NCI-H1048 (cell line): ENCODE measurements at regions not wholly inside any gene's neighbourhood (a gene's known extent, or its start where the extent isn't known, plus 50 kb on each side); places are given as distances from the start of the nearest gene placed in this dataset.

ENCODE experiments used
- DNase-seq: peaks from one replicate; lab custom pipeline; 2025; lab: John Stamatoyannopoulos, UW

DNA sequence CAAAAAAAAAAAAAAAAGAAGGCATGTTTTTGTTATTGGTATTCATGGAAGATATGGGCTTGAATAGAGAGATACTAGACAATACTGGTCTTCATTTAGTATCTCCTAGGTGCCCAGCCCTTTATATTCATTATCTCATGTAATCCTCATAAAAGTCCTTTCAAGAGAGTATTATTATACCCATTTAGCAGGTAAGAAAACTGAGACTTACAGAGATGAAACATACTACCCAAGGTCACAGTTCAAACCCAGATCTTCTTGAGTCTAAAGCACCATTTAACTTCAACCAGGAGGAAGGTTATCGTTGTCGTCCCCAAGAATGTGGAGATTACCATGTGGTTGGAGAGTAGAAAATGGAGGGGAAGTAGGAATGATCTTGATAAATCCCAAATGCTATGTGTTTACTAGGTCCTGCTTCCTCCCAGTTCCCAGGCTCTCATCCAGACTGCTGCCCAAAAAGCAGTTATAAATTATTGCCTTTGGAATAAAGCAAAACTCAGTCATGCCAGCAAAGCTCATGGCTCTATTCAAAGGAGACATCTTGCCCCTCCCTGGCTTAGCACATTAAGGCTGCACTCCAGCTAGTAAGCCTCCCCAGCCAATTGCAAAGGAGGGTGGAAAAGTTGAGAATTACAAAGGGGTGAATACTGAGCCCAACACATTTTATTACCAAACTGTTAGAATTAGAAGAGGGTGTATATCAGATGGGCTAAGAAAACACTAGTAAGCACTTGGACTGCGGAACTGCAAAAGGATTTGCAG is 163.9 kb downstream of the PIK3R1 start:
- DNase-seq: no peak

DNA sequence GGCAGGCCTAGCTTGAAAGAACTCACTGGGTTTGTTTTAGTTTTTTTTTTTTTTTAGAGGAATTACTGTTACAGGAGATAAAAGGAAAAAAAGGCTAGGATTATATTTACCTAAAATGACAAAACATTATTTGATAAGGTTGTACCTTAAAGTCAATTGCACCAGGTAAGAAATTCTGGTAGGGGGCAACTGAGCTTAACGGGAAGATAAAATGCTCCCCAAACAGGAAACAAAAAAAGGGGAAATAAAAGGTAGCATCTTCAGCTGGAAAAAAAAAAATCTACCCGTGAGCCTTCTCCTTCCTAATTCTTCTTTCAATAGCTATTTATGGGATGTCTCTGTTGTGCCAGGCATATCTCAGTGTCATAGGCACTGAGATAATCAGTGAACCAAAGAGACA is 164.5 kb downstream of the PIK3R1 start:
- DNase-seq: no peak

DNA sequence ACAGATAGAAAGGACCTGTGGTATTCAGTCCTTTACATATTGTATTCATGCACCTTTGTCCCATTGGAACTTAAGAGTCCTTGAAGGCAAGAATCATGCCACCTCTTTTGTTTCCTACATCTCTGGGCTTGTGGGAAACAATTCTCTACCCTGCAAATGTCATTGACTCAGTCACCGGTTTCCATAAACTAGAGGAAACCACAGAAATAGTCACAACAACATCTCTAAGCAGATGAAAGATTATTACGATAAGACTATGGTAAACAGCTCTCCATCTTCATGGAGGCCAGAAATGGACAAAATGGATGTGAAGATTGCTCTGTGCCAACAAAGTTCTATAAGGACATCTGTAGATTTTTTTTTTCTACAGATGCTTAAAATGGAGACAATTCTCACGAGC is 165.5 kb downstream of the PIK3R1 start:
- no peak for DNase-seq

DNA sequence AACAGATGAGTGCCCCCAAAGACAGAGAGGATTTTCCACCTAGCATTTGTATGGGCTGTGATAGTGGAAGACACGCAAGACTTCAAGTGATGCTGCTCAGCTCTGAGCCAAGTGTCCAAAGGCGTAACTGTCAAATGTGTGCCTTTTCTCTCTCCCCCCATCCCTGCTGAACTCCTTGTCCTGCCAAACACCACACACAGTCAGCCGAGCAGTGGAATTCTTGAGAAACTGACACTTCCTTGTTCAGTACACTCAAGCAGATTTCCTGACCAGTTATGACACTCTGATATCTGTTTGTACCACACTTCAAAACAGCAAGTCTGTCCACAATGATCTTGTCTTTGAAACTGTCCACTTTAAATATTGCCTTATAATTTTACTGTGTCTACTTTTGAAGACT is 166.4 kb downstream of the PIK3R1 start:
- DNase-seq: no peak

DNA sequence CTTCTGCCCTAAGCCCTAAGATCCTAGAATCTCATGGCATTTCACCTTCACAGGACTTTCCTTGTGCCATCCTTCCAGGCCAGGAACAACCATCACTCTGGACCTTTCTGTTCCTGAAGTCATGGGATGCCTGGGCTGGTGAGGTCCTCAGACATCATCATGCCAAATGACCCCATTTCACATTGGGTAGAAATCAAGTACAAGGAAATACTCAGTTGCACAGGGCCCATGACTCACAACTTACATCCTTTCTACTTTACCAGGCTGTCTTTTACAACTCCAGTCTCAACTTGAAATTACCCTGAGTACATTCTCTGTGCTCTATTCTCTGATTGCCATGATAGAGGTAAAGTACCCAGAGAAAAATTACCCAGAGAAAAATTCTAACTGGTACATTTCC is 167.1 kb downstream of the PIK3R1 start:
- no peak for DNase-seq

DNA sequence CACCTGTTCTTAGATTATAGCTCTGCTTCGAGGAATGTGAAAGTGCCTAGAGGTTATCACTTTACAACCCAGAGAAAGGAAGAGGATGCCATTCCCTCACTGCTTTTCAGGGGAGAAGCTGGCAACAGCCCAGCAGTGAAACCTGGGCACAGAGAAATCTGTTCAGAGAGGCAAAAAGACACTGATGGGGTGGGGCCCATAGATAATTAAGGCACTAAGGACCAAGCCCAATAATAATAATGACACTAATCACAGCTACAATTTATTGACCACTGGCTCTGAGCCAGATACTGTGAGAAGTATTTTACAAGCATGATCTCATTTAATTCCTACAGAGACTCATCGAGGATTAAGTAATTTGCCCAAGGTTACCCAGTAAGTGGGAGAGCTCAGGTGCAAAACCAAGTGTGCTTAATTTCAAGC is 168.3 kb downstream of the PIK3R1 start:
- DNase-seq: no peak

DNA sequence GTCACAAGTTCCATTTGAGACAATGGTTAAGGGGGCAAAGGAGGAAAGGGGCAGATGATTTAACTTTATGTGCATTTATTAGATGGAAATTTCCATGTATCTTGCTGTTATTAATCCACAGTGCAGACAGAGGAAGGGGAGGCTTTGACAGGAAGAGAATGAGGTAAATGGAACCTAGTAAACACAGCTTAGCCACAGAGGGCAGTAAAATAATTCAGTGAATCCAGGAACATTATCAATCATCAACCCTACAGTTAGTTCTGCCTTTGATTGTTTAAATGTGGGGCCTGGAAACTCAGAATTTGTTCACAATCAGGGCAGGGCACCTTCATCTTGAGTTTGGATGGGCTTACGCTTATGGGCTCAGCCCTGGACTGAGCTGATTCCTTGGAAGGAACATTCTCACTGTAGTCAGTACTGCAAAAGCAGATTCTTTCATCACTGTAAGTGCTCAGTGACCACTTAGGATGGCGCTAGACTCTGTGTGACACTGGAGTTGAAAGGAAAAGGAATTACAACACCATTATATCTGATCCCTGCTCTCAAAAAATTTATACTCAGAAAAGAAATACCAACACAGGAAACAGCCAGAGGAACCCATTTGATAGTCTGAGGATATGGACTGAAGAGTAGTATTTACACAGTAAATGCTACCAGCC is 169.5 kb downstream of the PIK3R1 start:
- DNase-seq: no peak

DNA sequence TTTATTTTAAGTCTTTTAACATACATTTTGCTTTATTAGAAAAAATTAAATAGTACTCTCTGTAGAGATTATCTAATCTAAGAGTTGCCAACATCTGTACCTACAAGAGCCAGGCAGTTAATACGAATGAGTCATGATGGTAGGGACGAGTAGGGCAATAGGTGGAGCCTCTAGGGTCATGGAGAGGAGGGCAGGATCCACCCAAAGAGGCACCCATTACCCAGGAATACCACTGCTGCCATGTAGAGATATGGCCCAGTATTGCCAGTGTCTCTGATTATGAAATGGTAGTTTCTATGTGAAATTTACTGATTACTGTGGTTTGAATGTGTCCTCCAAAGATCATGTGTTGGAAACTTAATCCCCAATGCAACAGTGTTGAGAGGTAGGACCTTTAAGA is 170.4 kb downstream of the PIK3R1 start:
- DNase-seq: no peak

DNA sequence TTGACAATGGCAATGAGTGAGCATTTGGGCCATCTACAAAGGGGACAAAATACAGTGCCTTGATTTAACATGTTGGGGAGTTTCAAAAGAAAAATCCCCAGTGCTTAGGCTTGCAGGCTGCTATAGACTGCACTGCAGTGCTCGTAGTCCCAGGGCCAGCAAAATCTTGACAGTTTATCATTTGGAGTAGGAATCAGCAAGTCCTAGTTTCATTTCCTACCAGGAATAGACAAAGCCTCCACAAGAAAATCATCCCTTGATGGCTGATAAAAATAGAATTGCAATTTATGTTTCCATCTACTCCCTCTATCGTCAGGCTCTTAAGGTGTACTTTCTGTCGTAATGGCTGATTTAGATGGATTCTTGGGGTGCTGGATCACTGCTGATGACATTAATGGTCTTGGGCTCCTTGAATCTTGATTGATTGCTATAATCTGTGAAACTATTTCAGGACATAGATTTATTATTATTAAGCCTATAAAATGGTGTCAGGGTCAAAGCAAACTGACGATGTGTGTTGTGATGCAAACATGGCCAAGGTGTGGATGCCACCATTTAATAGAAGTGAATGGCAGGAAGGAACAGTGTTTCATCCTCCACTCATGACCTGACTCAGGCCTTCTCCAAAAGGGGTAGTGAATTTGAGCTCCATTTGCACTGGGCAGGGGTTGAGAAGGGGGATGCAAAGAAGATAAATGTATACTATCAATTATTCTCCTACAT is 171.7 kb downstream of the PIK3R1 start:
- no peak for DNase-seq

DNA sequence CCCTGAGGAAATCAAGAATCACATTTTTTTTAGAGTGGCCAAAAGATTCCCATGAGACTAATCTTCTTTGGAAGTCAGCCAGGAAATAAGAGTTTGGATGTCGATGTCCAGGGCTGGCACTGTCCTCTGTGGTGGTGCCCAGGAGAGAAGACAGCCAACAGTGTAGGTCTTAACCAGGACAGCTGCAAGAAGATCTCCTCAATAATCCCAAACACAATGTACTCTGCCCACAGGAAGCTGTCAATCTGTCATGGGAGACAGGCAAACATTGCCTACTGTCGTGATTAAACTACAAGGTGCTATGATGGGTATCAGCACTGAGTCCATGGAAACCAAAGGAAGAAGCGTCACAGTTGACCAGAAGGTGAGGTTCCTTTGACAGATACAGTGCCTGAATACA is 174.1 kb downstream of the PIK3R1 start:
- DNase-seq: no peak

DNA sequence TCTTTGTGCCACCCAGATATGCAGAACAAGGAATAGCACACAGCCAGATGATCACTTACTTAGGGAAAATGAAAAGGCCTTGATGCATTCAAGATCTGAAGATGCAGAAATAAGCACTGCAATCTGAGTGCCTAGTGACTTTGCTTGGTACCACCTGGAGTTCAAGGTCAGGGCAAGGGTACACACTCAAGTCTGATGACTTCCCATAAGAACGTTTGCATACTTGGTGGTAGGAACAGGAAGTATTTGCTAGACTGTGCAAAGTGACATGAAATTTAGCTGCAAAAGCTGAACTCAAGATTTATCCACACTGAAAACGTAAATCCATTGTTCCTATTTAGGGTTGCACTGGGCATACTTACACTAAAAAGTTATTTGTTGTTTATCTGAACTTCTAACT is 177.1 kb downstream of the PIK3R1 start:
- DNase-seq: no peak

DNA sequence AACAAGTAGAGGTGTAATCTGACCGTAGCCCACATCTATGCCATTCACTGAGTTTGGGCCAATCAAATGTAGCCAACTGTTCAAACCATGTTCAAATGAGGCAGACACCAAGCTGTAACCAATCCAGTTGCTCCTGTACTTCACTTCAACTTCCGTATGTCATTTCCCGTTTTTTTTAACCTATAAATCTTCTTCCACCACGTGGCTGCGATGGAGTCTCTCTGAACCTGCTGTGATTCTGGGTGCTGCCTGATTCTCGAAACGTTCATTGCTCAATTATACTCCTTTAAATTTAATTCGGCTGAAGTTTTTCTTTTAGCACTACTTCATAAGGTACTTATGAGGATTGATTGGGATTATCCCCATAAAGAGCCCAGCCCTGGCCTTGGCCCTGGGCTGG is 179.7 kb downstream of the PIK3R1 start:
- DNase-seq: no peak

DNA sequence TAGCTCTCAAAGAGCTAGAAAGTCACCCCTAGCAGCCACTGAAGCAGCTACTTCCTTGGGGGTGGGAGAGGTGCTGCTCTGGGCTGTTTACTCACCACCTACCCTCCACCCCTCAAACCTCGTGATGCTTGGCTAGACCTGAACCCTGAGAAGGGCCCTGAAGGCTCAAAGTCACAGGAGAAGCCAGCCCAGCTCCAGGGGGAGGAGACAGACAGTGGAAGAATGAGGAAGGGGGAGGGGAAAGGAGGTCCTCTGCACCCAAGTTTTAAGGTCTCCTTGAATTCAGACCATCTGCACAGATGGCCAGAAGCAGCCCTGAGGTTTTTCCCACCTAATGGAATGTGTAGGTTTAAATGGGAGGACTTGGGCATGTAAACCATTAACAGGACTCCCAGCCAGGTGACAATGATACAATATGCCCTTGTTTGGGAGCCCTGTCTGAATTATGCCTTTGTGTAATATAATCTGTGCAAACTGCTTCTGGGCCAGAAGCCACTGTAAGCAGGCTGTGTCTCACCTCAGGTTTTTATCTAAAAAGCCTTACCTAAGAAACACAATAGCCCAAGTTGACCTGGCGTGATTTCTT is 180.5 kb downstream of the PIK3R1 start:
- peak; percentile 47 for DNase-seq

DNA sequence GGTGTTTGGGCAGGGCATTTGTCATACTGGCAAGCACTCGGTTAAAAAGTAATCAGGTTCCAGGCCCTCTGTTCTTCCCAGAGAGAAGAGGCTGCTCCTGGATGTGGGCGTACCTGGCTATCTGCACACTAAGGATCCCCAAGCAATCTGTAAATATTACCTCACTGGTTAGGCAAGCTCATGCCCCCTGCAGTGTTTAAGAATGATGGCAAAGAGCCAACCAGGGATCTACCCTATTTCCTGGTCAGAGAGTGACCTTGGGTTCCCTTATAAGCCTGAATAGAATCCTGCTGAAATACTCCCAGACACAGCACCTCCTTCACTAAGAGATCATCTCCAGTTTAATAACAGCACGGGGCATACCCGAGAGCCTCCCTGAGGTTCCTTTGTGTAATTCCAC is 181.2 kb downstream of the PIK3R1 start:
- no peak for DNase-seq

DNA sequence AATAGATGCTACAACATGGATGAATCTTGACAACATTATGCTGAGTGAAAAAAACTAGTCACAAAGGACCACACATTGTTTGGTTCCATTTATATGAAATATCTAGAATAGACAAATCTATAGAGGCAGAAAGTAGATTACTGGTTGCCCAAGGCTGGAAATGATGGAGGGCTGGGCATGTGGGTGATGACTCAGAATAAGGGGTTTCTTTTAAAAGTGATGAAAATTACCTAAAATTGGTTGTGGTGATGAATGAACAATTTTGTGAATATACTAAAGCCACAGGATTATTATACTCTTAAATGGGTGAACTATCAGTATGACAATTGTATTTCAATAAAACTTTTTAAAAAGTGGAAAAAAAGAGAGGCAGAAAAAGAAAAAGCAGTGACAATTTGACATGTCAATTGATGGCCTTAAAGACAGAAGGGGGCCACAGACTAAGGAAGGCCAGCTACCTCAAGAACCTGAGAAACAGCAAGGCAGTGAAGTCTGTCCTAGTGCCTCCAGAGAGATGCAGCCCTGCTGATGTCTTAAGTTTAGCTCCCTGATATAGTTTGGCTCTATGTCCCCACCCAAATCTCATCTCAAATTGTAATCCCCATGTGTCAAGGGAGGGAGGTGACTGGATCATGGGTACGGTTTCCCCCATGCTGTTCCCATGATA is 182.7 kb downstream of the PIK3R1 start:
- no peak for DNase-seq

DNA sequence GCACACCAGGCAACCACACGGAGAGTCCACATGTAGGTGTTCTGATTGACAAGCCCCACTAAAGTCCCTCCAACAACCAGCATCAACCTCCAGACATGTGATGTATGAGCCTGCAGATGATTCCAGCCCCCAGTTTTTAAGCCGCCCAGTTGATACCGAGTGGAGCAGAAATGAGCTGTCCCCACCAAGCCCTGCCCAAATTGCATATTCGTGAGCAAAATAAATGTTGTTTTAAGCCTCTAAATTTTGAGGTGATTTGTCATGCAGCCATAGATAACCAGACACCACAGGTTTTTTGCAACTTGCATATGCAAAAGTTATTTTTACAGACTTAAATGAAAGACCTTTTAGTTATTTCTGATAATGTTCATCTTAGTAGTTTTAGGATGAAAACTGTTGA is 187.7 kb downstream of the PIK3R1 start:
- DNase-seq: no peak

DNA sequence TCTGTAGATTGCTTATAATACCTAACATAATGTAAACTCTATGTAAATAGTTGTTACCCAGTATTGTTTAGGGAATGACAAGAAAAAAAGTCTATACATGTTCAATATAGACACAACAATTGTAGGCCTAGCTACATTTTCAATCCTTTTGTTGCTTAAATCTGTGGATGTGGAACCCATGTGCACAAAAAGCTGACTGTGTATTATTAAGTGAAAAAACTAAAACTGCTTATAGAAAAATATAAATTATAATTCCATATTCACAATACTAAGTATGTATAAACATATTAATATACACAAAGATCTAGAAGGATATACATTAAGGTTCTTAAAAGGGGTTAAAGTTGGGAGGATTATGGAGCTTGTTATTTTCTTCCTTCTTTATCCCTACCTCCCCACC is 188.7 kb downstream of the PIK3R1 start:
- DNase-seq: no peak

DNA sequence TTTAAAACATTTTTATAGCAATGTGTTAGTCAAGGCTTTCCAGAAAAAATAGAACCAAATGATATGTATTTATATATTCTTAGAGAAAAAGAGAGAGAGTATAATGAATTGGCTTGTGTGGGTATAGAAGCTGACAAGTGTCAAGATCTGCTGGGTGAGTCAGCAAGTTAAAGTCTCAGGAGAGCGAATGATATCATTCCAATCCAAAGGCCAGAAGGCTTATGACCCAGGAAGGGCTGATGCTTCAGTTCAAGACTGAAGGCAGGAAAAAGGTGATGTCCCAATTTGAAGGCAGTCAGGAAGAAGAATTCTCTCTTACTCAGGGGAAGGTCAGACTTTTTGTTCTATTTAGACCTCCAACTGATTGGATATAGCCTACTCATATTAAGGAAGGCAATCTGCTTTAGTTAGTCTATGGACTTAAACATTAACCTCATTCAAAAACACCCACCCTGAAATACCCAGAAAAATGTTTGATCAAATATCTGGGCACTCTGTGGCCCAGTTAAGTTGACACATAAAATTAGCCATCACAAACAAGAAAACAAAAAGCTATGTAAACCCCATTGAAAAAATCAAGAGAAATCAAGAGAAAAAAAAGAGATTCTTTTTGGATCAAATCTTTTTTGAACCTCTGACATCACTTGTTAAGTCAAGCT is 189.6 kb downstream of the PIK3R1 start:
- DNase-seq: no peak

DNA sequence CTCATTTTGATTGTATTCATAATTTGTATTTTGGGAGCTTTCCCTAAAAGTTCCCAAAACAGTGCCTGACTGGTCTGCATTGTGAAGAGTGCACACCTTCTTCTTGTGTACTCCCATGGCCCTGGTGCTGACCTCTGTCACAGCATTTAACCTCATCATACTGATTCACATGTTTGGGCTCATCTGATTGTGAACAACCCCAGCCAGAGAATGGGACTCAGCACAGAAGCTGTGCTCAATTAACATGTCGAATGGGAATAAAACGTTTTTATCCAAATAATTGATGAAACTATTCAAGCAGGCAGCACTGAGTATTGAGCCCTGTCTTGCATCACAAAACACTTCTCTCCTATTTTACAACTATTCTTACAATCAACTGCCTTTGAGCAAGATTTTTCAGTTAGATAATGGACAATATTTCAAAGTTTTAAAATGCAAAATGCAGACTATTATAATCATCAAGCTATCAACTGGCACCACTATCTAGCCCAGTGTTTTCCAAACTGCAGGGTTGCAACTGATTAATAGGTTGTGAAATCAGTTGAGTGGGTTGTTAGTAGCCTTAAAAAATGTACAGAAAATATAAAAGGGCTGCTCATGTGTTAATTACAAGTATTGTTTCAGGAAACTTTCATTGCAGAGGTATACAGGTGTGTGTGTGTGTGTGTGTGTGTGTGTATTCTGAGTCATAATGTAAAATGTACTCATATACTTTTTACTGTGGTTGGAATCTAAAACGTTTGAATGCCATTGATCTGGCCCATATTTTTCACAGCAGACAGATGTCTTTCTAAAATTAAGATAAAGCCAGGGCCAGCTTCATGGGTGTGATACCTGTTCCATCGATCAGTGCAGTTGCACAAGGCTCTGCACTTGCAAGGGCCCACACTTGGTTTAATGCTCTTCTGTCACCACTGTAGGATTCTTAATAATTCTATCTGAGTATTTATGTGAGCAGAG is 190.5 kb downstream of the PIK3R1 start:
- DNase-seq: no peak

DNA sequence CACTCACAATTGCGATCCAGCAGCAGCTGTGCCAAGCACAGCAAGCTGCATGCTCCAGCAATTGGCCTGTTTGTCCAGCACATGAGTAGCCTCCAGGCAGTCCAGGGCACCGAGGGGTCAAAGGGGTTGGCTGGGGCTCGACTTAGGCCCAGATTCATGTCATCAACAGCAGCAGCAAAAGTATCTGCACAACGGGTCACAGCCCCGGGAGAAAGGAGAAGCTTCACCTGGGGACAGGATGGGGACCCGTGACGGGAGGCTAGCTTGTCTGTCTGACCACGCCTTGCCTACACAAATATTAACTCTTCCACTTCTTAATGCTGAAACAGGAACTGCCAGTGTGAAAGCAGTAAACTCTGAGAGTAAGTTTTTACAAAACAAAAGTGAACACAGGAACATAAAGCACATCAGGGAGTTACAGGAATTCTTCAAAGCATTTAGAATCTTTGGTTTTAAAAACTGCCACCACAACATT is 191.2 kb downstream of the PIK3R1 start:
- no peak for DNase-seq
